IMR-90 (cell line): ENCODE measurements at regions not wholly inside any gene's neighbourhood (a gene's known extent, or its start where the extent isn't known, plus 50 kb on each side); places are given as distances from the start of the nearest gene placed in this dataset.
A peak's percentile ranks its signal among the peaks of the same experiment; 100 is the strongest.

Experiments
- ATAC-seq: fragments of 200-7000 bp; cut with Tn5 transposase; 2 replicates; pipeline ENCODE4 v1.9.1; 2020; ENCODE audit warnings: low read depth, mild to moderate bottlenecking, moderate library complexity
- BruUV-seq: library from RNA; stranded (reverse); fragments of 400-500 nt; replicated peaks from 2 replicates; lab custom pipeline; 2021; lab: Mats Ljungman, UMichigan
- CTCF ChIA-PET: fragments of 300-600 bp; formaldehyde crosslinking; extraction: SDS; loops from one replicate; lab custom pipeline; 2021; ENCODE audit warnings: antibody characterized with exemption; lab: Yijun Ruan, JAX
- POLR2A ChIA-PET: fragments of 300-600 bp; sonication (Branson Sonifier 250); formaldehyde crosslinking; loops from one replicate; lab custom pipeline; 2022; ENCODE audit warnings: antibody characterized with exemption; ENCODE audit not compliant: unreplicated experiment; lab: Charles Lee
- DNase-seq: peaks from one replicate; pipeline ENCODE4 v3.0.0; 2013
- H2AFZ ChIP-seq: replicated peaks from 2 replicates; pipeline ENCODE3; 2013; ENCODE audit warnings: low read length, mild to moderate bottlenecking; ENCODE audit not compliant: poor library complexity
- H2AK5ac ChIP-seq: 2 replicates; pipeline ENCODE4 v1.6.1; 2013; ENCODE audit warnings: low read depth, low read length, inconsistent platforms
- H2AK9ac ChIP-seq: replicated peaks from 2 replicates; pipeline ENCODE3; 2013; ENCODE audit warnings: mild to moderate bottlenecking, low read depth, low read length, moderate library complexity; ENCODE audit not compliant: poor library complexity
- H2BK120ac ChIP-seq: 2 replicates; pipeline ENCODE4 v1.6.1; 2013; ENCODE audit warnings: low read depth, low read length, inconsistent platforms
- H2BK15ac ChIP-seq: 3 replicates; pipeline ENCODE4 v1.6.1; 2013; ENCODE audit warnings: low read depth, low read length, inconsistent platforms
- H2BK20ac ChIP-seq: 2 replicates; pipeline ENCODE4 v1.6.1; 2013; ENCODE audit warnings: low read depth, mild to moderate bottlenecking, inconsistent platforms, low read length, moderate library complexity
- H2BK5ac ChIP-seq: 2 replicates; pipeline ENCODE4 v1.6.1; 2013; ENCODE audit warnings: mild to moderate bottlenecking, low read depth, low read length, inconsistent platforms; ENCODE audit not compliant: poor library complexity, severe bottlenecking
- H3K14ac ChIP-seq: replicated peaks from 2 replicates; pipeline ENCODE4 v1.6.1; 2013; ENCODE audit warnings: low read depth, low read length, inconsistent platforms
- H3K18ac ChIP-seq: 2 replicates; pipeline ENCODE4 v1.6.1; 2013; ENCODE audit warnings: low read depth, low read length, control low read depth
- H3K23ac ChIP-seq: 2 replicates; pipeline ENCODE4 v1.6.1; 2013; ENCODE audit warnings: low read depth, low read length, inconsistent platforms
- H3K27ac ChIP-seq: 2 replicates; pipeline ENCODE4 v1.5.1; 2013; ENCODE audit warnings: mild to moderate bottlenecking, control low read depth, low read length; ENCODE audit not compliant: insufficient read depth
- H3K27me3 ChIP-seq: 2 replicates; pipeline ENCODE4 v1.6.1; 2013; ENCODE audit warnings: low read length; ENCODE audit not compliant: control insufficient read depth, insufficient read depth
- H3K36me3 ChIP-seq: 2 replicates; pipeline ENCODE4 v1.6.1; 2013; ENCODE audit warnings: low read length, mixed read lengths; ENCODE audit not compliant: control insufficient read depth, insufficient read depth
- H3K4ac ChIP-seq: 2 replicates; pipeline ENCODE4 v1.6.1; 2013; ENCODE audit warnings: low read depth, low read length, inconsistent platforms
- H3K4me1 ChIP-seq: 2 replicates; pipeline ENCODE4 v1.6.1; 2013; ENCODE audit warnings: low read length, mixed read lengths; ENCODE audit not compliant: control insufficient read depth, insufficient read depth
- H3K4me2 ChIP-seq: 2 replicates; pipeline ENCODE4 v1.6.1; 2013; ENCODE audit warnings: low read depth, mild to moderate bottlenecking, control low read depth, low read length, moderate library complexity
- H3K4me3 ChIP-seq: 2 replicates; pipeline ENCODE4 v1.5.1; 2013; ENCODE audit warnings: low read depth, mild to moderate bottlenecking, control low read depth, low read length, moderate library complexity; ENCODE audit not compliant: insufficient read depth
- H3K56ac ChIP-seq: 2 replicates; pipeline ENCODE4 v1.6.1; 2013; ENCODE audit warnings: low read length, inconsistent platforms; ENCODE audit not compliant: insufficient read depth; ENCODE audit errors: extremely low read depth
- H3K79me1 ChIP-seq, 2 experiments: 2 replicates each; pipeline ENCODE4 v1.6.1; 2013; ENCODE audit warnings: low read length in 2 of 2, inconsistent platforms in 1 of 2, low read depth in 1 of 2
- H3K9ac ChIP-seq: 2 replicates; pipeline ENCODE4 v1.6.1; 2013; ENCODE audit warnings: low read depth, low read length, control low read depth
- H3K9me1 ChIP-seq: 2 replicates; pipeline ENCODE4 v1.6.1; 2013; ENCODE audit warnings: low read length, inconsistent platforms; ENCODE audit not compliant: insufficient read depth
- H3K9me3 ChIP-seq: 2 replicates; pipeline ENCODE4 v1.6.1; 2013; ENCODE audit warnings: low read length; ENCODE audit not compliant: control insufficient read depth, insufficient read depth
- H4K20me1 ChIP-seq: 2 replicates; pipeline ENCODE4 v1.6.1; 2013; ENCODE audit warnings: low read length, inconsistent platforms; ENCODE audit not compliant: insufficient read depth
- H4K5ac ChIP-seq: 2 replicates; pipeline ENCODE4 v1.6.1; 2013; ENCODE audit warnings: mild to moderate bottlenecking, low read depth, low read length, control low read depth
- H4K8ac ChIP-seq, 2 experiments: 2 replicates each; pipeline ENCODE4 v1.6.1; 2013; ENCODE audit warnings: low read depth in 2 of 2, low read length in 2 of 2, control low read depth in 1 of 2, inconsistent platforms in 1 of 2
- H4K91ac ChIP-seq: 2 replicates; pipeline ENCODE4 v1.6.1; 2013; ENCODE audit warnings: low read depth, low read length, inconsistent platforms; ENCODE audit not compliant: insufficient read depth
- BHLHE40 ChIP-seq: fragments of 150-350 bp; IDR thresholded peaks from 2 replicates; pipeline ENCODE4 v1.6.1; 2016; ENCODE audit warnings: mild to moderate bottlenecking, low read depth, low read length
- CEBPB ChIP-seq: IDR thresholded peaks from 2 replicates; pipeline ENCODE4 v1.6.1; 2012; ENCODE audit warnings: low read depth, low read length, improper control_type of control experiment
- CHD1 ChIP-seq: IDR thresholded peaks from 2 replicates; pipeline ENCODE4 v1.6.1; 2012; ENCODE audit warnings: low read depth, low read length, improper control_type of control experiment
- FOS ChIP-seq: fragments of 150-350 bp; IDR thresholded peaks from 2 replicates; pipeline ENCODE4 v1.6.1; 2016; ENCODE audit warnings: low read depth, low read length
- MAFK ChIP-seq: IDR thresholded peaks from 2 replicates; pipeline ENCODE4 v1.6.1; 2012; ENCODE audit warnings: low read depth, low read length, improper control_type of control experiment
- MAZ ChIP-seq: IDR thresholded peaks from 2 replicates; pipeline ENCODE4 v1.6.1; 2012; ENCODE audit warnings: low read depth, mild to moderate bottlenecking, low read length, improper control_type of control experiment, moderate library complexity, borderline replicate concordance
- MXI1 ChIP-seq: IDR thresholded peaks from 2 replicates; pipeline ENCODE4 v1.6.1; 2012; ENCODE audit warnings: low read depth, mild to moderate bottlenecking, low read length, moderate library complexity, borderline replicate concordance
- NFE2L2 ChIP-seq: fragments of 150-350 bp; IDR thresholded peaks from 2 replicates; pipeline ENCODE4 v1.6.1; 2016; ENCODE audit warnings: low read depth, mild to moderate bottlenecking, low read length
- POLR2A ChIP-seq: IDR thresholded peaks from 2 replicates; pipeline ENCODE4 v1.6.1; 2012; ENCODE audit warnings: mild to moderate bottlenecking, low read depth, low read length
- RAD21 ChIP-seq: IDR thresholded peaks from 2 replicates; pipeline ENCODE4 v1.6.1; 2012; ENCODE audit warnings: low read length, improper control_type of control experiment
- RCOR1 ChIP-seq: IDR thresholded peaks from 2 replicates; pipeline ENCODE4 v1.6.1; 2012; ENCODE audit warnings: mild to moderate bottlenecking, low read length, improper control_type of control experiment; ENCODE audit not compliant: insufficient replicate concordance
- RFX5 ChIP-seq: IDR thresholded peaks from 2 replicates; pipeline ENCODE4 v1.8.0; 2012; ENCODE audit warnings: low read depth, mild to moderate bottlenecking, low read length, moderate library complexity
- SMC3 ChIP-seq: fragments of 150-350 bp; IDR thresholded peaks from 2 replicates; pipeline ENCODE4 v1.6.1; 2016; ENCODE audit warnings: low read depth, mild to moderate bottlenecking, antibody characterized with exemption, low read length, moderate library complexity
- WGBS, 2 experiments: methylation state at CpG; one replicate each; pipeline versions ENCODE4 v1.1.5 to v1.1.7; 2013; ENCODE audit warnings: missing lambda C conversion rate in 2 of 2; ENCODE audit not compliant: insufficient read length in 1 of 2; ENCODE audit errors: extremely low coverage in 2 of 2; 5-methylcytosine and 5-hydroxymethylcytosine counted together
- dilution Hi-C: fragments of 300-500 bp; cut with HindIII; formaldehyde crosslinking; loops from one replicate; pipeline ENCODE4 v1.14.3; 2018; ENCODE audit warnings: low sequenced_read_pairs; ENCODE audit not compliant: unreplicated experiment
- in situ Hi-C: fragments of 300-500 bp; cut with MboI; formaldehyde crosslinking; loops from 3 replicates; pipeline ENCODE4 v1.14.3; 2019; ENCODE audit warnings: low sequenced_read_pairs, inconsistent platforms, mixed read lengths
- intact Hi-C: fragments of 100-400 bp; cut with micrococcal nuclease; formaldehyde crosslinking; loops from 2 replicates; pipeline ENCODE4 v1.10.0; 2022
- TF ChIP-seq, protein P1 (sequence below): fragments of 150-350 bp; IDR thresholded peaks from 2 replicates; pipeline ENCODE4 v1.6.1; 2017; ENCODE audit warnings: mild to moderate bottlenecking, antibody characterized with exemption, low read length, low read depth
- TF ChIP-seq, protein P2 (sequence below): conservative IDR thresholded peaks from 2 replicates; pipeline ENCODE4 v1.5.1; 2012; ENCODE audit warnings: mild to moderate bottlenecking, low read depth, low read length, improper control_type of control experiment
- TF ChIP-seq, protein P3 (sequence below): fragments of 150-350 bp; IDR thresholded peaks from 2 replicates; pipeline ENCODE4 v1.6.1; 2016; ENCODE audit warnings: low read depth, mild to moderate bottlenecking, low read length, moderate library complexity, borderline replicate concordance

DNA sequence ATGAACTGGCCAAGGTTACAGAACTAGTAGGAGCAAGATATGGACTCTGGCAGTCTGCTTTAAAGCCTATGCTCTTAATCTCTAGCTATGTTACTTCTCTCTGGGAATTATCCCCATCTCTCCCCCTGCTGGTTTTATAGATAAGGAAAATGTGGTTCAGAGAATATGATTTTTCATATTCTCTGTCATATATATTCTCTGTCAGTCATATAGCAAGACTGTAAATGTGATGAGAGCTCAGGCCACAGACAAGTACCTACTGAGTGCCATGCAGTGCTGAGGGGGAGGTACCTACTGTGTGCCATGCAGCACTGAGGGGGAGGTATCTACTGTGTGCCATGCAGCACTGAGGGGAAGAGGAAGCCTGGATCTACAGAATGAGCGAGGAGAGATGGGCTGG, 220.3 kb upstream of the FGGY start:
- Histone ChIP-seq H3K18ac (no peak overlapping the region), H3K36me3 (no peaks in the 10 kb centered on the region), H4K8ac (no peak overlapping the region), H2BK5ac (no peak overlapping the region), H3K79me1 (no peaks in the 10 kb centered on the region), H3K9me1 (no peaks in the 10 kb centered on the region; the same call in 1 of the 2 replicates), H4K5ac (no peak overlapping the region), H3K27me3 (no peaks in the 10 kb centered on the region), H3K4me1 (peaks cover 4% of the 10 kb centered on the region), H3K9ac (no peak overlapping the region), H3K4me3 (no peak overlapping the region), H3K23ac (no peak overlapping the region), H2BK20ac (no peak overlapping the region), H2AFZ (peak overlapping the region; percentile 8), H3K56ac (no peak overlapping the region), H3K9me3 (no peaks in the 10 kb centered on the region), H3K14ac (no peak overlapping the region), H2BK120ac (no peak overlapping the region; the same call in 1 of the 2 replicates), H4K20me1 (no peaks in the 10 kb centered on the region), H2BK15ac (peak overlapping the region; percentile 38; the same call in 2 of the 3 replicates), H4K91ac (no peak overlapping the region), H3K27ac (no peak overlapping the region), H3K4me2 (no peak overlapping the region), H2AK9ac (no peak overlapping the region), H3K4ac (no peak overlapping the region), H2AK5ac (no peak overlapping the region; the same call in 1 of the 2 replicates)
- CTCF ChIA-PET = interaction anchor here (1.4 kb wide), 1 partner anchor 8 kb away, joined by 6 read pairs; no protein-coding TSS in a partner anchor
- in situ Hi-C loops (no loop called here), dilution Hi-C loops (no loop called here), intact Hi-C loops (loop anchor here (1.0 to 10.0 kb wide), 4 partner anchors 218 to 678 kb away; partner anchors contain the start of gene FGGY)
- TF ChIP-seq BHLHE40 = no peak
- TF ChIP-seq, protein P1, sequence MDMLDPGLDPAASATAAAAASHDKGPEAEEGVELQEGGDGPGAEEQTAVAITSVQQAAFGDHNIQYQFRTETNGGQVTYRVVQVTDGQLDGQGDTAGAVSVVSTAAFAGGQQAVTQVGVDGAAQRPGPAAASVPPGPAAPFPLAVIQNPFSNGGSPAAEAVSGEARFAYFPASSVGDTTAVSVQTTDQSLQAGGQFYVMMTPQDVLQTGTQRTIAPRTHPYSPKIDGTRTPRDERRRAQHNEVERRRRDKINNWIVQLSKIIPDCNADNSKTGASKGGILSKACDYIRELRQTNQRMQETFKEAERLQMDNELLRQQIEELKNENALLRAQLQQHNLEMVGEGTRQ = no peak
- TF ChIP-seq POLR2A = no peak
- TF ChIP-seq, protein P2, sequence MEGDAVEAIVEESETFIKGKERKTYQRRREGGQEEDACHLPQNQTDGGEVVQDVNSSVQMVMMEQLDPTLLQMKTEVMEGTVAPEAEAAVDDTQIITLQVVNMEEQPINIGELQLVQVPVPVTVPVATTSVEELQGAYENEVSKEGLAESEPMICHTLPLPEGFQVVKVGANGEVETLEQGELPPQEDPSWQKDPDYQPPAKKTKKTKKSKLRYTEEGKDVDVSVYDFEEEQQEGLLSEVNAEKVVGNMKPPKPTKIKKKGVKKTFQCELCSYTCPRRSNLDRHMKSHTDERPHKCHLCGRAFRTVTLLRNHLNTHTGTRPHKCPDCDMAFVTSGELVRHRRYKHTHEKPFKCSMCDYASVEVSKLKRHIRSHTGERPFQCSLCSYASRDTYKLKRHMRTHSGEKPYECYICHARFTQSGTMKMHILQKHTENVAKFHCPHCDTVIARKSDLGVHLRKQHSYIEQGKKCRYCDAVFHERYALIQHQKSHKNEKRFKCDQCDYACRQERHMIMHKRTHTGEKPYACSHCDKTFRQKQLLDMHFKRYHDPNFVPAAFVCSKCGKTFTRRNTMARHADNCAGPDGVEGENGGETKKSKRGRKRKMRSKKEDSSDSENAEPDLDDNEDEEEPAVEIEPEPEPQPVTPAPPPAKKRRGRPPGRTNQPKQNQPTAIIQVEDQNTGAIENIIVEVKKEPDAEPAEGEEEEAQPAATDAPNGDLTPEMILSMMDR = peak; percentile 41; the same call in 1 of the 2 replicates
- no peak for TF ChIP-seq RCOR1
- peak; percentile 42 for TF ChIP-seq SMC3
- TF ChIP-seq MAFK = no peak
- TF ChIP-seq CHD1 = no peak
- peak; percentile 47 for TF ChIP-seq RAD21
- no peak for TF ChIP-seq MXI1
- TF ChIP-seq CEBPB = no peak
- TF ChIP-seq, protein P3, sequence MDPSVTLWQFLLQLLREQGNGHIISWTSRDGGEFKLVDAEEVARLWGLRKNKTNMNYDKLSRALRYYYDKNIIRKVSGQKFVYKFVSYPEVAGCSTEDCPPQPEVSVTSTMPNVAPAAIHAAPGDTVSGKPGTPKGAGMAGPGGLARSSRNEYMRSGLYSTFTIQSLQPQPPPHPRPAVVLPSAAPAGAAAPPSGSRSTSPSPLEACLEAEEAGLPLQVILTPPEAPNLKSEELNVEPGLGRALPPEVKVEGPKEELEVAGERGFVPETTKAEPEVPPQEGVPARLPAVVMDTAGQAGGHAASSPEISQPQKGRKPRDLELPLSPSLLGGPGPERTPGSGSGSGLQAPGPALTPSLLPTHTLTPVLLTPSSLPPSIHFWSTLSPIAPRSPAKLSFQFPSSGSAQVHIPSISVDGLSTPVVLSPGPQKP = no peak
- no peak for TF ChIP-seq RFX5
- TF ChIP-seq MAZ = no peak
- no peak for TF ChIP-seq NFE2L2
- TF ChIP-seq FOS = no peak
- POLR2A ChIA-PET = no interaction called here
- peak; percentile 76 for ATAC-seq
- WGBS, 2 experiments = 100% methylated on average over 1 of the region's 1 CpG; no CpG with 5 or more reads in 1 of the 2 experiments
- peak; percentile 34 for DNase-seq
- no TSS peak for BruUV-seq
